Epithelial cell of esophagus (primary cell): ENCODE measurements at regions not wholly inside any gene's neighbourhood (a gene's known extent, or its start where the extent isn't known, plus 50 kb on each side); places are given as distances from the start of the nearest gene placed in this dataset.

Experiments used
- DNase-seq: peaks from one replicate; pipeline ENCODE4 v3.0.0; 2010; ENCODE audit warnings: low read depth
- H3K4me3 ChIP-seq: 2 replicates; pipeline ENCODE4 v1.5.1; 2011; ENCODE audit warnings: mild to moderate bottlenecking, low read length, control low read depth
- TF ChIP-seq, protein P1 (sequence below): IDR thresholded peaks from 2 replicates; pipeline ENCODE4 v1.5.1; 2011; ENCODE audit warnings: low read depth, mild to moderate bottlenecking, low read length, control low read depth, inconsistent platforms; ENCODE audit not compliant: insufficient read depth; ENCODE audit errors: missing control alignments

DNA sequence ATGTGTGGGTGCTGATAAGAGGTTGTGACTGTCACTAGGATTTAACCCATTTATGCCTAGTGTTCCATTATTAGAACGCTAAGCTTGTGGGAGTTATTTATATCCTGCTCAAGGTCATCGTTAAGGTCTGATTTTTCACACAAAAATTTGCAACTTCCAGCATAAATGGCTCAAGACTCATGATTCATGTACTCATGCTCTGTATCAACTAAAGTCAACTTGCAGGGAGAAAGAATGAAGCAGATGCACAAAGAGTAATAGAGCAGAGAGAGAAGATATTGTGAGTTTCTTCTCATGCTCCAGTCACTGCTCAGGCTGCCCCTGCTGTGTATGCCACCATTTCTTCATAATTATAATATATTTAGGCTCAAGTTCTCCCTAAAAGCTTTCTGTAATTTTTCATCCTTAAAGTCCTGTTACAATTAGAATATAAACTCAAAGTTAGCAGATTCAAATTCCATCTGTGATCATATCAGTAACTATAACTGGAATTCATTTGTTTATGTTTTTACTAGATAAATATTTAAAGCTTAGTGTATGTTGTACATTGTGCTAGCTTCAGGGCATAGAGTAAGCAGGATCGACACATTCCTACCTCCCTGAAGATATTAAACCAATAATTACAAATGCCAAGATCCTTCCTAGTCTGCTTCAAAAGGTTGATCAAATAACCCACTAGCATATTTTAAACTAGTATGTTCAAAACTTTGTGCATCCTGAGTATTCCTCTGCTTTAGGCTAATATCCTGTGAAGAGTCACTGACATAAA lies 136.7 kb downstream of the NUDT12 start:
- H3K4me3 ChIP-seq: no peak overlapping the region
- DNase-seq: no peak
- TF ChIP-seq, protein P1, sequence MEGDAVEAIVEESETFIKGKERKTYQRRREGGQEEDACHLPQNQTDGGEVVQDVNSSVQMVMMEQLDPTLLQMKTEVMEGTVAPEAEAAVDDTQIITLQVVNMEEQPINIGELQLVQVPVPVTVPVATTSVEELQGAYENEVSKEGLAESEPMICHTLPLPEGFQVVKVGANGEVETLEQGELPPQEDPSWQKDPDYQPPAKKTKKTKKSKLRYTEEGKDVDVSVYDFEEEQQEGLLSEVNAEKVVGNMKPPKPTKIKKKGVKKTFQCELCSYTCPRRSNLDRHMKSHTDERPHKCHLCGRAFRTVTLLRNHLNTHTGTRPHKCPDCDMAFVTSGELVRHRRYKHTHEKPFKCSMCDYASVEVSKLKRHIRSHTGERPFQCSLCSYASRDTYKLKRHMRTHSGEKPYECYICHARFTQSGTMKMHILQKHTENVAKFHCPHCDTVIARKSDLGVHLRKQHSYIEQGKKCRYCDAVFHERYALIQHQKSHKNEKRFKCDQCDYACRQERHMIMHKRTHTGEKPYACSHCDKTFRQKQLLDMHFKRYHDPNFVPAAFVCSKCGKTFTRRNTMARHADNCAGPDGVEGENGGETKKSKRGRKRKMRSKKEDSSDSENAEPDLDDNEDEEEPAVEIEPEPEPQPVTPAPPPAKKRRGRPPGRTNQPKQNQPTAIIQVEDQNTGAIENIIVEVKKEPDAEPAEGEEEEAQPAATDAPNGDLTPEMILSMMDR: no peak

DNA sequence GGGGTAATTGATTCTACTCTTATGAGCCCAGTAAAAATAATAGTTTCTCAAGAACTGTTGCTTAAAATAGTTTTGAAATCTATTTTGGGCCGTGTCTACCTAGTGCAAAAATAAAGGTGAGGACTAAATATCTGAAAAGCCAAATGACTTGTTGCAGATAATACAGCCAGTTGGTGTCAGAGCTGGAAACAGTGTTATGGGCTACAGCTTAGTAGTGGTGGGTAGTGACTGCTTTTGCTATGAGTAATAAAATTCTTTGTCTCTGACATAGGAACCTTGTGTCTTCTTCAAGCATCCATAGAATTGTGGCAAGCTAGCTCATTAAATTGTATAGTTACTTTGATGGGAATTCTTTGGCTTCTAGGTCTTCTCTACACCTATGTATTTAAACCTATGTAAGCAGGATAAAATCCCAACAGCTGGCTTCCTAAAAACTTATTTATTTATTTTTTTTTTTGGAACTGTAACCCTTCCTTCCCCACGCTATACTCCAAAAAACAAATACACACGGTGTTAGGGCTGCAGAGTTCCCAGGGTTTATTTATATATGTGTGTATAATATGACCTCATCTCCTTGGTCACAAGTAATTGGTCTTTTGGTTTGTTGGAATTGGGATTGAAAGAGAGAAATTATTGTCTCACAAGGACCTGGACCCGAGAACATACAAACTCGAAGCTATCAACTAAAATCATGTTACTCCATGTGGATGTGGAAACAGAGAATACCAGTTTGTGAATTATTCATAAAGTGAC lies 138.0 kb downstream of the NUDT12 start:
- DNase-seq: no peak
- H3K4me3 ChIP-seq: no peak overlapping the region
- TF ChIP-seq, protein P1: no peak

DNA sequence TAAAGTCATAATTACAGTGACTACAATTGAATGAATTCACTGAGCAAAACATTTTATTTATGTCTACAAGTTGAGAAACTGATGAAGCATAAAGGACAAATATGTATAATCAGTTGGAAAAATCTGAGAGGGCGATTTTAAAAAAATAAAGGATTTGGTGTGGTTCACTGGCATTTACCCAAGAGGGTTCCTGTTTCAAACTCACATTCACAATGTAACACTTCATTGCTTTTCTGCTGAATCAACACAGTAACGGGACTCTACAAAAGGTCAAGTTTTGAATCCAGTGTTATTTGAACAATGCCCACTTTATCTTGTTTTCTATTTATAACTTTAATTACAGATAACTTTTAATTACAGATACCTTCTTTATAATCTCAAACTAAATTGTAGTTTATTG lies 138.6 kb downstream of the NUDT12 start:
- no peak overlapping the region for H3K4me3 ChIP-seq
- TF ChIP-seq, protein P1: no peak
- no peak for DNase-seq

DNA sequence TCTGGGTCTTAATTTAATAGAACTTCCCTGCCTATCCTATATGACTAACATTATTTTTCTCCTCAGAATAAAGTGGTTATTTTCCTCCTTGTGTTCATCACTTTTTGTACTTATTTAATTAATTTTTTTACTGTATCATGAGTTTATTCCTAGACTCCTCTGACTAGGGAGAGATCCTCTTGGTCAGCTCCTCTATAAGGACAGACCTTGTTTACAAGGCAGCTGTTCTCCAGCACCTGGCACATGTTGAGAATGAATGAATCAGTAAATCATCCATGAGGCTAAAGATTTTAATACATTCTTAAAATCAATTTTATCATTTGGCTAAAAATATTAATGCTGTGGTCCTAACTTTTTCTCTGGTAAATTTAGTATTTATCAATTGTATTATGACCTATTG lies 139.8 kb downstream of the NUDT12 start:
- TF ChIP-seq, protein P1: no peak
- DNase-seq: no peak
- H3K4me3 ChIP-seq: no peak overlapping the region

DNA sequence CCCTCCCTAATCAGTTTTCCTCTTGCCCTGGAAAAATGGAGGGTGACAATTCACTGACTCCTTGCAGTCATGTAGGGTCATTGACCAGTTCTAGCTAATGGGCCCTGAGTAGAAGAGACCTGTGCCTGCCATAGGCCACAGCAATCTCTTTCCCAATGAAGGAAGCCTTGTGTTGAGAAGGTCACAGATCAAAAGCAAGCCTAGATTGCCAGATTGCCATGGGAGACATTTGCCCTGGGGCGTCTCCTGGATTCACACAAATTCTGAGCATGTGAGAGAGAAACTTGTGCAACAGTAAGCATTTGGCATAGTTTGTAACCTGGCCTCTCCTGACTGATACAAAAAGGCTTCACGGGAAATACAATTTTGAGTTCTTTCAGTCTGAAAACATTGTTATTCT lies 148.0 kb downstream of the NUDT12 start:
- H3K4me3 ChIP-seq: no peak overlapping the region
- DNase-seq: peak; percentile 16
- TF ChIP-seq, protein P1: no peak

DNA sequence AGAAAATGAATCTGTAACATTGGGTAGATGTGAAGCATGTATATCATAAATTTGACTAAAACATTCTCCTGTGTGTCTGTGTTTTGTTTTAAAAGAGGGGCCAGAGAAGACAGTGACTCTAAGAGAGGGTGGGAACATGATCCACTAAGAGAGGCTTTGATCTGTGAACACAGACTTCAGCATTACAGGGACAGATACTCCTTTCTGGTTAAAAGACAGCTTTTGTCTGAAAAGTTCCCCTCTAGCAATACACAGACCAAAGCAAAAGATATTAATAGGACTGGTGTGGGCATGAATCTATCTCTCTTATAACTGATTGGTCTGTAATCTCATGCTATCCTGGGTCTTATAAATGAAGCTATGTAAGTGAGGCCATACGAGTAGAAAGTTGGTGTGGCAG lies 150.9 kb downstream of the NUDT12 start:
- DNase-seq: no peak
- TF ChIP-seq, protein P1: no peak
- no peak overlapping the region for H3K4me3 ChIP-seq
